GM12892 (cell line): ENCODE measurements at regions not wholly inside any gene's neighbourhood (a gene's known extent, or its start where the extent isn't known, plus 50 kb on each side); places are given as distances from the start of the nearest gene placed in this dataset.

Source experiments
- POLR2A ChIP-seq: IDR thresholded peaks from 2 replicates; pipeline ENCODE4 v1.6.1; 2011; ENCODE audit warnings: low read depth, low read length, control low read depth
- POLR2AphosphoS5 ChIP-seq: IDR thresholded peaks from 2 replicates; pipeline ENCODE4 v1.6.1; 2011; ENCODE audit warnings: low read depth, low read length, control low read depth

DNA sequence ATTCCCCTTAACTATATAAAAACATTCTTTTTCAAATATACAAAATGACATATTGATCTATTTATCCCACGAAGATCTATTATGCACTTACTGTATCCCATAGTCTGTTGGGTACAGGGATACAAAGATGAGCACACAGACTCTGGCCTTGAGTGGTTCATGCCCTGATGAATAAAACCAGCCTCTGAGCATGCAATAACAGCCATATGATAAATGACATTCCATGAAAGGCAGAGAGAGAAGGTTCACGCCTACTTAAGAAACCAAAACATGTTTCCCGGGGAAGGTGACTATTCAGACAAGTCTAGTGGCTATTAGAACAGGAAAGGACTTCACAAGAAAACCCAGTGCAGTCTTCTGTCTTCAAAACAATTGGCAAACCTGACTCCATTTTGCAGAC lies 406.2 kb upstream of the BRINP1 start:
- TF ChIP-seq POLR2A (no peak), POLR2AphosphoS5 (no peak)
